ENCODE measurements at regions not wholly inside any gene's neighbourhood (a gene's known extent, or its start where the extent isn't known, plus 50 kb on each side); places are given as distances from the start of the nearest gene placed in this dataset.

DNA sequence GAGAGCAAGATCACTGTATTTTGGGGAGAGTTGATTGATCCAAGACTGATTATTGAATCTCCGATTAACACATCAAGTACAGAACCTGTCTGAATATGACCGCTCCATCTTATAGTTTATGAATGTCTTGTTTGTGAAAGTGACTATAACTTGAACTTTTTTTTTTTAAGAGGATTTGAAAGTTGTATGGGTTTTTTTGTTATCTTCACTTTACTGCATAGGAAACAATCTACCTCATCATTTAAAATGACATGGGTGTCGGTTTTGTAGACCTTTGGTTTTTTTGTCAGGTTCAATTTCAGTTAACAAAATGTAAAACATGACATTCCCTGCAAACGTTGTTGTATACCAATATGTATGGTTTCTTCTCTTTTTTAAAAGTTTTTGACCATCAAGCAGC, 103.0 kb upstream of the NUDT6 start:
- TF ChIP-seq, protein P1, sequence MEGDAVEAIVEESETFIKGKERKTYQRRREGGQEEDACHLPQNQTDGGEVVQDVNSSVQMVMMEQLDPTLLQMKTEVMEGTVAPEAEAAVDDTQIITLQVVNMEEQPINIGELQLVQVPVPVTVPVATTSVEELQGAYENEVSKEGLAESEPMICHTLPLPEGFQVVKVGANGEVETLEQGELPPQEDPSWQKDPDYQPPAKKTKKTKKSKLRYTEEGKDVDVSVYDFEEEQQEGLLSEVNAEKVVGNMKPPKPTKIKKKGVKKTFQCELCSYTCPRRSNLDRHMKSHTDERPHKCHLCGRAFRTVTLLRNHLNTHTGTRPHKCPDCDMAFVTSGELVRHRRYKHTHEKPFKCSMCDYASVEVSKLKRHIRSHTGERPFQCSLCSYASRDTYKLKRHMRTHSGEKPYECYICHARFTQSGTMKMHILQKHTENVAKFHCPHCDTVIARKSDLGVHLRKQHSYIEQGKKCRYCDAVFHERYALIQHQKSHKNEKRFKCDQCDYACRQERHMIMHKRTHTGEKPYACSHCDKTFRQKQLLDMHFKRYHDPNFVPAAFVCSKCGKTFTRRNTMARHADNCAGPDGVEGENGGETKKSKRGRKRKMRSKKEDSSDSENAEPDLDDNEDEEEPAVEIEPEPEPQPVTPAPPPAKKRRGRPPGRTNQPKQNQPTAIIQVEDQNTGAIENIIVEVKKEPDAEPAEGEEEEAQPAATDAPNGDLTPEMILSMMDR (IDR thresholded peaks at IDR 0.05) = no peak
- TF ChIP-seq POLR2A (IDR thresholded peaks at IDR 0.05) (no peak), EP300 (IDR thresholded peaks at IDR 0.05) (no peak)
